Cardiac fibroblast (primary cell): ENCODE measurements at regions not wholly inside any gene's neighbourhood (a gene's known extent, or its start where the extent isn't known, plus 50 kb on each side); places are given as distances from the start of the nearest gene placed in this dataset.
A peak's percentile ranks its signal among the peaks of the same experiment; 100 is the strongest.

Experiments used
- DNase-seq, 2 donors: peaks; one replicate each; pipeline versions ENCODE4 v3.0.0 to v3.0.0-alpha.2; 2010; ENCODE audit warnings: low read depth in 2 of 2
- H3K4me3 ChIP-seq, 2 donors: replicated peaks in 1 of 2; 1 replicate in 1 of 2; 2 replicates in 1 of 2; pipeline ENCODE4 v1.5.1; 2011; ENCODE audit warnings: low read depth in 2 of 2, low read length in 2 of 2, mild to moderate bottlenecking in 2 of 2, moderate library complexity in 1 of 2
- TF ChIP-seq, protein P1 (sequence below): IDR thresholded peaks from one replicate; pipeline ENCODE4 v1.5.1; 2011; ENCODE audit warnings: low read depth, mild to moderate bottlenecking, low read length, inconsistent platforms

GRCh38 chr7:109309790-109310189 is 740.1 kb downstream of the DNAJB9 start:
- no peak for DNase-seq
- H3K4me3 ChIP-seq: no peak overlapping the region
- TF ChIP-seq, protein P1, sequence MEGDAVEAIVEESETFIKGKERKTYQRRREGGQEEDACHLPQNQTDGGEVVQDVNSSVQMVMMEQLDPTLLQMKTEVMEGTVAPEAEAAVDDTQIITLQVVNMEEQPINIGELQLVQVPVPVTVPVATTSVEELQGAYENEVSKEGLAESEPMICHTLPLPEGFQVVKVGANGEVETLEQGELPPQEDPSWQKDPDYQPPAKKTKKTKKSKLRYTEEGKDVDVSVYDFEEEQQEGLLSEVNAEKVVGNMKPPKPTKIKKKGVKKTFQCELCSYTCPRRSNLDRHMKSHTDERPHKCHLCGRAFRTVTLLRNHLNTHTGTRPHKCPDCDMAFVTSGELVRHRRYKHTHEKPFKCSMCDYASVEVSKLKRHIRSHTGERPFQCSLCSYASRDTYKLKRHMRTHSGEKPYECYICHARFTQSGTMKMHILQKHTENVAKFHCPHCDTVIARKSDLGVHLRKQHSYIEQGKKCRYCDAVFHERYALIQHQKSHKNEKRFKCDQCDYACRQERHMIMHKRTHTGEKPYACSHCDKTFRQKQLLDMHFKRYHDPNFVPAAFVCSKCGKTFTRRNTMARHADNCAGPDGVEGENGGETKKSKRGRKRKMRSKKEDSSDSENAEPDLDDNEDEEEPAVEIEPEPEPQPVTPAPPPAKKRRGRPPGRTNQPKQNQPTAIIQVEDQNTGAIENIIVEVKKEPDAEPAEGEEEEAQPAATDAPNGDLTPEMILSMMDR: no peak

DNA sequence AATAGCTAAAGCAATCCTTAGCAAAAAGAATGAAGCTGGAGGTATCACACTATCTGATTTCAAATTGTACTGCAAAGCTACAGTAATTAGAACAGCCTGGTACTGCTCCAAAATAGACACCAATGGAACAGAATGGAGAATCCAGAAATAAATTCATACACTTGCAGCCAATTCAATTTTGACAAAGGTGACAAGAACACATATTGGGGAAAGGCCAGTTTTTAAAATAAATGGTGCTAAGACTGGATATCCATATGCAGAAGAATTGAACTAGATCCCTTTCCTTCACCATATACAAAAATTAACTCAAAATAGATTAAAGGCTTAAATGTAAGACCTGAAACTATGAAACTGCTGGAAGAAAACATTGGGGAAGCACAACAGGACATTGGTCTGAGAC is 748.5 kb downstream of the DNAJB9 start:
- H3K4me3 ChIP-seq: no peak overlapping the region
- TF ChIP-seq, protein P1: no peak
- no peak for DNase-seq

GRCh38 chr7:109322833-109323232 is 753.2 kb downstream of the DNAJB9 start:
- DNase-seq: no peak
- TF ChIP-seq, protein P1: no peak
- no peak overlapping the region for H3K4me3 ChIP-seq

DNA sequence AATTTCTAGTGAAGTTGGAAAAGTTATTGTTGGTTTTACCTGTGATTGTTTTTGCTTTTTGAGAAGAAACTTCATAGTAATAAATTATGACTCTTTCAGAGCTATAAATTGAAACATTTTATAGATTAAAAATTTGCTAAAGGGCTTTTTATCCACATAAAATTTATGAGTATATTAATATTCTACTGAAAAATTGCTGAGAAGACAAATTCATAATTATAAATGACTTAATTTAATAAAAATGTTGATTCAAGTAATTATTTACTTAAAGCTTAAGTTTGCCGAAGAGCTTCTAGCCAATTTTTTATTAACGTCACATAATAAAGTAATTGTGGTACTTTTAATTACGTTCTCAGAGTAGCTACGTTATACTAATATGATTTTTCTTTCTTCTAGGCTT is 761.7 kb downstream of the DNAJB9 start:
- no peak overlapping the region for H3K4me3 ChIP-seq
- TF ChIP-seq, protein P1: no peak
- DNase-seq: no peak

GRCh38 chr7:109335951-109336350 is 766.3 kb downstream of the DNAJB9 start:
- DNase-seq: no peak
- H3K4me3 ChIP-seq: no peak overlapping the region
- TF ChIP-seq, protein P1: no peak

DNA sequence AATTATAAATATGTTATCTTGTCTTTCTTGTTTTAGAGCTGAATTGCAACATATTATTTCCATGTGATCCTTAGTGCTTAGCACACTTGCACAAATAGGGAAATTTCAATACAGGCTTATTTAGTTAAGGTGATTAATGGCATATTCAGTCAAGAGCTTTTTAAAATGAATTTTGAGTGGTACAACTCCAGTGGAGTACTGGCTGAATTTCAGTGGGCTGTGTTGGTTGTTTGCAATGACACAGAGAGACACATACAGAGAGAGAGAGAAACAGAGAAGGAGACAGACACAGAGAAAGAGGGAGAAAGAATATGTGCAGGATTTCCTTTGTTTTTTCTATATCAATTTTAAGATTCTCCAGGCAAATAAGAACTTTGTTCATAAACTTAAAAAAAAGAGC is 766.9 kb downstream of the DNAJB9 start:
- H3K4me3 ChIP-seq: no peak overlapping the region
- TF ChIP-seq, protein P1: no peak
- DNase-seq: no peak

GRCh38 chr7:109343678-109344077 is 774.0 kb downstream of the DNAJB9 start:
- no peak overlapping the region for H3K4me3 ChIP-seq
- DNase-seq: peak; percentile 1 to 5
- TF ChIP-seq, protein P1: no peak
